Liver (tissue), 8 donors: ENCODE measurements at regions not wholly inside any gene's neighbourhood (a gene's known extent, or its start where the extent isn't known, plus 50 kb on each side); places are given as distances from the start of the nearest gene placed in this dataset.

Experiments
- DNase-seq: peaks from one replicate; pipeline ENCODE4 v3.0.0-alpha.2; 2017; ENCODE audit warnings: low spot score
- H3K27ac ChIP-seq, 2 donors: one replicate each; pipeline ENCODE4 v1.7.0; 2013; ENCODE audit warnings: inconsistent platforms in 2 of 2, low read length in 2 of 2, control low read depth in 1 of 2, low read depth in 1 of 2, mild to moderate bottlenecking in 1 of 2
- H3K27me3 ChIP-seq, 4 donors: one replicate each; pipeline versions ENCODE4 v1.6.1 to v1.7.0; 2013; ENCODE audit warnings: low read length in 3 of 4, inconsistent platforms in 1 of 4, mild to moderate bottlenecking in 1 of 4, moderate library complexity in 1 of 4; ENCODE audit not compliant: control insufficient read depth in 4 of 4, insufficient read depth in 4 of 4
- H3K36me3 ChIP-seq, 4 donors: one replicate each; pipeline versions ENCODE4 v1.6.1 to v1.7.0; 2013; ENCODE audit warnings: low read length in 3 of 4, mild to moderate bottlenecking in 3 of 4, low read depth in 1 of 4, moderate library complexity in 1 of 4; ENCODE audit not compliant: control insufficient read depth in 4 of 4, insufficient read depth in 3 of 4
- H3K4me1 ChIP-seq, 4 donors: one replicate each; pipeline versions ENCODE4 v1.6.1 to v1.7.0; 2013; ENCODE audit warnings: low read length in 3 of 4, mild to moderate bottlenecking in 3 of 4, moderate library complexity in 1 of 4; ENCODE audit not compliant: control insufficient read depth in 4 of 4, insufficient read depth in 4 of 4
- H3K4me3 ChIP-seq, 3 donors: one replicate each; pipeline versions ENCODE4 v1.6.1 to v1.7.0; 2013; ENCODE audit warnings: low read length in 3 of 3, control low read depth in 1 of 3, low read depth in 1 of 3, mild to moderate bottlenecking in 1 of 3
- H3K9ac ChIP-seq, 2 donors: one replicate each; pipeline ENCODE4 v1.7.0; 2013; ENCODE audit warnings: low read length in 2 of 2, mild to moderate bottlenecking in 2 of 2, moderate library complexity in 2 of 2, control low read depth in 1 of 2, low read depth in 1 of 2
- H3K9me3 ChIP-seq, 4 donors: one replicate each; pipeline versions ENCODE4 v1.6.1 to v1.7.0; 2013; ENCODE audit warnings: low read length in 3 of 4; ENCODE audit not compliant: control insufficient read depth in 4 of 4
- CTCF ChIP-seq: fragments of 150-350 bp; IDR thresholded peaks from 2 replicates; pipeline ENCODE4 v1.5.1; 2017; ENCODE audit warnings: improper control_type of control experiment, low read depth, low read length; ENCODE audit not compliant: missing input control
- FOXA1 ChIP-seq: IDR thresholded peaks from 2 replicates; pipeline ENCODE4 v1.6.1; 2016; ENCODE audit warnings: antibody characterized with exemption
- FOXA2 ChIP-seq: IDR thresholded peaks from 2 replicates; pipeline ENCODE4 v1.6.1; 2016; ENCODE audit warnings: antibody characterized with exemption
- GABPA ChIP-seq, 2 donors: IDR thresholded peaks in 1 of 2; conservative IDR thresholded peaks in 1 of 2; 2 replicates each; pipeline ENCODE4 v1.6.1; 2016; ENCODE audit warnings: antibody characterized with exemption in 2 of 2, mild to moderate bottlenecking in 1 of 2, moderate library complexity in 1 of 2
- HNF4G ChIP-seq: IDR thresholded peaks from 2 replicates; pipeline ENCODE4 v1.6.1; 2016; ENCODE audit warnings: antibody characterized with exemption
- JUND ChIP-seq, 2 donors: IDR thresholded peaks; 2 replicates each; pipeline ENCODE4 v1.6.1; 2016; ENCODE audit warnings: antibody characterized with exemption in 2 of 2
- RAD21 ChIP-seq, 2 donors: IDR thresholded peaks; 2 replicates each; pipeline ENCODE4 v1.6.1; 2016; ENCODE audit warnings: antibody characterized with exemption in 2 of 2, mild to moderate bottlenecking in 2 of 2
- REST ChIP-seq: IDR thresholded peaks from 2 replicates; pipeline ENCODE4 v1.6.1; 2016; ENCODE audit warnings: antibody characterized with exemption, mild to moderate bottlenecking
- RXRA ChIP-seq, 2 donors: IDR thresholded peaks; 2 replicates each; pipeline ENCODE4 v1.6.1; 2017 to 2018; ENCODE audit warnings: antibody characterized with exemption in 2 of 2, mild to moderate bottlenecking in 1 of 2
- SP1 ChIP-seq: IDR thresholded peaks from 2 replicates; pipeline ENCODE4 v1.6.1; 2018; ENCODE audit warnings: antibody characterized with exemption, mild to moderate bottlenecking
- ZBTB33 ChIP-seq: IDR thresholded peaks from 2 replicates; pipeline ENCODE4 v1.6.1; 2016; ENCODE audit warnings: antibody characterized with exemption
- WGBS: extraction: QIAGEN DNeasy Blood & Tissue Kit; methylation state at CpG from one replicate; pipeline ENCODE4 v1.1.7; 2013; 5-methylcytosine and 5-hydroxymethylcytosine counted together
- donor health status: healthy.
- donor health status: healthy.
- donor health status: healthy.
- donor health status: healthy.
- donor health status: healthy.

GRCh38 chrX:137667776-137668175 lies 101.8 kb downstream of the ZIC3 start:
- H3K27me3 ChIP-seq = no peaks in the 10 kb centered on the region
- no peak overlapping the region for H3K9ac ChIP-seq
- WGBS = 74% methylated on average over 6 of the region's 6 CpGs

More at GRCh38 chrX:137667776-137668175, 101.8 kb downstream of the ZIC3 start:
- TF ChIP-seq FOXA1 = no peak
- TF ChIP-seq RAD21 (IDR thresholded peaks at IDR 0.05) = no peak
- no peak for TF ChIP-seq GABPA (IDR thresholded peaks at IDR 0.05 in 1 of 2, conservative IDR thresholded peaks at IDR 0.05 in 1 of 2)
- TF ChIP-seq JUND (IDR thresholded peaks at IDR 0.05) = no peak
- no peak for TF ChIP-seq ZBTB33
- TF ChIP-seq FOXA2 = no peak
- TF ChIP-seq CTCF = no peak
- TF ChIP-seq HNF4G = no peak
- no peak for TF ChIP-seq RXRA (IDR thresholded peaks at IDR 0.05)
- TF ChIP-seq SP1 = no peak
- no peak for TF ChIP-seq REST
- Histone ChIP-seq H3K4me3 (no peak overlapping the region), H3K9me3 (no peaks in the 10 kb centered on the region), H3K27ac (no peak overlapping the region), H3K36me3 (no peaks in the 10 kb centered on the region), H3K4me1 (no peaks in the 10 kb centered on the region)
- DNase-seq = no peak
